ENCODE measurements at regions not wholly inside any gene's neighbourhood (a gene's known extent, or its start where the extent isn't known, plus 50 kb on each side); places are given as distances from the start of the nearest gene placed in this dataset.
"Not testable (repeated sequence)": the region's sequence is repeated elsewhere in the genome, so short reads cannot be mapped to it uniquely, and the experiment has no call there.

DNA sequence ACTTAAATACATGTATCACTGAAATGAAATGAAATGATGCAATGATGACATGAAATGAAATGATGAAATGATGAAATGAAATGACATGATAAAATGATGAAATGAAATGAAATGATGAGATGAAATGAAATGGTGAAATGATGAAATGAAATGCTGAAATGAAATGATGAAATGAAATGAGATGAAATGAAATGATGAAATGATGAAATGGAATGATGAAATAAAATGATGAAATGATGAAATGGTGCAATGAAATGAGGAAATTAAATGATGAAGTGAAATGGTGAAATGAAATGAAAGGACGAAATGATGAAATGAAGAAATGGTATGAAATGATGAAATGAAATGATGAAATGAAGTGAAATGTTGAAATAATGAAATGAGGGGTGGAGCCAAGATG, 3937.8 kb downstream of the SRGAP2C start:
- not testable (repeated sequence) for H3K27me3 ChIP-seq (ENCODE audit: insufficient read depth, low read length); H3K4me1 ChIP-seq (ENCODE audit: insufficient read depth, low read length); H3K9me3 ChIP-seq (ENCODE audit: low read depth, low read length); H3K4me3 ChIP-seq (ENCODE audit: low read length)
